Neural crest cell (in vitro differentiated cells): ENCODE measurements at regions not wholly inside any gene's neighbourhood (a gene's known extent, or its start where the extent isn't known, plus 50 kb on each side); places are given as distances from the start of the nearest gene placed in this dataset.

Experiments used
- DNase-seq: peaks from one replicate; pipeline ENCODE4 v3.0.0; 2021; ENCODE audit warnings: low read depth, mixed read lengths, low spot score
- H3K27ac Mint-ChIP-seq: one replicate; pipeline ENCODE4 v1.8.0; 2021; ENCODE audit warnings: mild to moderate bottlenecking, mixed read lengths; ENCODE audit not compliant: unreplicated experiment
- H3K27me3 Mint-ChIP-seq: 2 replicates; pipeline ENCODE4 v1.8.0; 2021; ENCODE audit warnings: low read depth, mild to moderate bottlenecking, mixed read lengths
- H3K36me3 Mint-ChIP-seq: 2 replicates; pipeline ENCODE4 v1.8.0; 2021; ENCODE audit warnings: low read depth, mild to moderate bottlenecking, mixed read lengths
- H3K4me1 Mint-ChIP-seq: 2 replicates; pipeline ENCODE4 v1.8.0; 2021; ENCODE audit warnings: mixed read lengths
- H3K4me3 Mint-ChIP-seq: one replicate; pipeline ENCODE4 v1.8.0; 2021; ENCODE audit warnings: mild to moderate bottlenecking, mixed read lengths
- H3K9me3 Mint-ChIP-seq: 2 replicates; pipeline ENCODE4 v1.8.0; 2021; ENCODE audit warnings: mixed read lengths
- TF ChIP-seq, protein P1 (sequence below): fragments of 200-600 bp; sonication (generic); conservative IDR thresholded peaks from 2 replicates; pipeline ENCODE4 v1.5.0; 2021; ENCODE audit warnings: antibody characterized with exemption, mild to moderate bottlenecking

GRCh38 chr20:7426890-7427496 is 513.3 kb downstream of the HAO1 start:
- DNase-seq = no peak
- TF ChIP-seq, protein P1, sequence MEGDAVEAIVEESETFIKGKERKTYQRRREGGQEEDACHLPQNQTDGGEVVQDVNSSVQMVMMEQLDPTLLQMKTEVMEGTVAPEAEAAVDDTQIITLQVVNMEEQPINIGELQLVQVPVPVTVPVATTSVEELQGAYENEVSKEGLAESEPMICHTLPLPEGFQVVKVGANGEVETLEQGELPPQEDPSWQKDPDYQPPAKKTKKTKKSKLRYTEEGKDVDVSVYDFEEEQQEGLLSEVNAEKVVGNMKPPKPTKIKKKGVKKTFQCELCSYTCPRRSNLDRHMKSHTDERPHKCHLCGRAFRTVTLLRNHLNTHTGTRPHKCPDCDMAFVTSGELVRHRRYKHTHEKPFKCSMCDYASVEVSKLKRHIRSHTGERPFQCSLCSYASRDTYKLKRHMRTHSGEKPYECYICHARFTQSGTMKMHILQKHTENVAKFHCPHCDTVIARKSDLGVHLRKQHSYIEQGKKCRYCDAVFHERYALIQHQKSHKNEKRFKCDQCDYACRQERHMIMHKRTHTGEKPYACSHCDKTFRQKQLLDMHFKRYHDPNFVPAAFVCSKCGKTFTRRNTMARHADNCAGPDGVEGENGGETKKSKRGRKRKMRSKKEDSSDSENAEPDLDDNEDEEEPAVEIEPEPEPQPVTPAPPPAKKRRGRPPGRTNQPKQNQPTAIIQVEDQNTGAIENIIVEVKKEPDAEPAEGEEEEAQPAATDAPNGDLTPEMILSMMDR = no peak
- Mint-ChIP-seq H3K27me3 (peaks cover 4% of the 10 kb centered on the region), H3K4me1 (no peaks in the 10 kb centered on the region), H3K9me3 (no peaks in the 10 kb centered on the region), H3K4me3 (no peak overlapping the region), H3K27ac (no peak overlapping the region), H3K36me3 (no peaks in the 10 kb centered on the region)

DNA sequence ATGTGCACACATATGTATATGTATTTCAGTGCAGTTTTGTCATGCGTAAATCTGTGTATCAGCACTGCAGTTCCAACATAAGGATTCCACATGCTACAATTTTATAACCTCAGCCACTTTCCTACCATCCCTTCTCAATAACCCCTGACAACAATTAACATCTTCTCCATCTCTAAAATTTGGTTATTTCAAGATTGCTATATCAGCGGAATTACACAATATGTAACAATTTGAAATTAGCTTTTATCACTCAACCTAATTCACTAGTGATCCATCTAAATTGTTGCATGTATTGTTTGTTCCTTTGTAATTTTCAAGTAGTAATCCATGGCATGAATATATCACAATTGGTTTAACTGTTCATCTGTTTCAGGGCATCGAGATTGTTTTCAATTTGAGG is 511.3 kb downstream of the HAO1 start:
- no peak for DNase-seq
- no peak overlapping the region for H3K4me3 Mint-ChIP-seq
- H3K9me3 Mint-ChIP-seq = no peaks in the 10 kb centered on the region
- H3K4me1 Mint-ChIP-seq = no peaks in the 10 kb centered on the region
- H3K27ac Mint-ChIP-seq = no peak overlapping the region
- TF ChIP-seq, protein P1 = no peak
- no peaks in the 10 kb centered on the region for H3K36me3 Mint-ChIP-seq
- peaks cover 4% of the 10 kb centered on the region for H3K27me3 Mint-ChIP-seq

DNA sequence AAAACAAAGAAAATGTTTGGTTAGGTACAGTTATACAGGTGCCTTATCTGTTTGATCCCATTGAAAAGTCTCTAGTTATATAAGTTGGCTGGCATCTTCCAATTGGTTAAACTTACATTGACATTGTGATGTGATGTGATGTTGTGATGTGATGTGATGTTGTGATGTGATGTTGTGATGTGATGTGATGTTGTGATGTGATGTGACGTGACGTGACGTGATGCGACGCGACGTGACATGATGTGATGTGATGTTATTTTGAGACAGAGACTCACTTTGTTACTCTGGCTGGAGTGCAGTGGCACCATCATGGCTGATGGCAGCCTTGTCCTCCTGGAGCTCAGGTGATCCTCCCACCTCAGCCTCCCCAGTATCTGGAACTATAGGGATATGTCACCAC is 507.6 kb downstream of the HAO1 start:
- H3K27me3 Mint-ChIP-seq = peaks cover 6% of the 10 kb centered on the region
- H3K36me3 Mint-ChIP-seq = no peaks in the 10 kb centered on the region
- TF ChIP-seq, protein P1 = no peak
- no peak for DNase-seq
- H3K27ac Mint-ChIP-seq = no peak overlapping the region
- H3K4me1 Mint-ChIP-seq = no peaks in the 10 kb centered on the region
- H3K9me3 Mint-ChIP-seq = peaks cover 4% of the 10 kb centered on the region
- no peak overlapping the region for H3K4me3 Mint-ChIP-seq

- TF ChIP-seq, protein P1 = no peak
- peaks cover 4% of the 10 kb centered on the region for H3K9me3 Mint-ChIP-seq
- H3K27ac Mint-ChIP-seq = no peak overlapping the region
- H3K4me3 Mint-ChIP-seq = no peak overlapping the region
- peaks cover 2% of the 10 kb centered on the region for H3K27me3 Mint-ChIP-seq
- no peaks in the 10 kb centered on the region for H3K36me3 Mint-ChIP-seq
- H3K4me1 Mint-ChIP-seq = no peaks in the 10 kb centered on the region
- DNase-seq = no peak
Measured at GRCh38 chr20:7437311-7437710, 502.9 kb downstream of the HAO1 start.

DNA sequence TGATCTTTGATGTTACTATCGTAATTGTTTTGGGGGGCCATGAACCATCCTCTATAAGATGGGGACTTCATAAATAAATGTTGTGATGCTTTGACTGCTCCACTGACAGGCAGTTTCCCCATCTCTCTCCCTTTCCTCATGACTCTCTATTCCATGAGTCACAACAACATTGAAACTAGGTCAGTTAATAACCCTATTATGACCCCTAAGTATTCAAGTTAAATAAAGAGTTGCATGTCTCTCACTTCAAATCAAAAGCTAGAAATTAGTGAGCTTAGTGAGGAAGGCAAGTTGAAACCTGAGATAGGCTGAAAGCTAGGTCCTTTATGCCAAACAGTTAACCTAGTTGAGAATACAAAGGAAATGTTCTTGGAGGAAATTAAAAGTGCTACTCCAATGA is 491.0 kb downstream of the HAO1 start:
- no peak for DNase-seq
- Mint-ChIP-seq H3K27me3 (no peaks in the 10 kb centered on the region), H3K4me1 (no peaks in the 10 kb centered on the region), H3K36me3 (no peaks in the 10 kb centered on the region), H3K4me3 (no peak overlapping the region), H3K9me3 (peaks cover 5% of the 10 kb centered on the region), H3K27ac (no peak overlapping the region)
- TF ChIP-seq, protein P1 = no peak

GRCh38 chr20:7452890-7453289 is 487.4 kb downstream of the HAO1 start:
- no peak overlapping the region for H3K27ac Mint-ChIP-seq
- H3K9me3 Mint-ChIP-seq = no peaks in the 10 kb centered on the region
- TF ChIP-seq, protein P1 = no peak
- no peak for DNase-seq
- H3K4me3 Mint-ChIP-seq = no peak overlapping the region
- H3K27me3 Mint-ChIP-seq = no peaks in the 10 kb centered on the region
- no peaks in the 10 kb centered on the region for H3K36me3 Mint-ChIP-seq
- no peaks in the 10 kb centered on the region for H3K4me1 Mint-ChIP-seq
